Panc1 (cell line): ENCODE measurements at regions not wholly inside any gene's neighbourhood (a gene's known extent, or its start where the extent isn't known, plus 50 kb on each side); places are given as distances from the start of the nearest gene placed in this dataset.

Experiments used
- TF ChIP-seq, protein P1 (sequence below): fragments of 450-650 bp; IDR thresholded peaks from 2 replicates; pipeline ENCODE4 v1.5.1; 2017; ENCODE audit warnings: mild to moderate bottlenecking
- TF ChIP-seq, protein P2 (sequence below), 2 experiments: IDR thresholded peaks; 2 replicates each; pipeline ENCODE4 v1.6.1; 2011 to 2012; ENCODE audit warnings: low read depth in 2 of 2, control low read depth in 1 of 2, low read length in 1 of 2, mild to moderate bottlenecking in 1 of 2, moderate library complexity in 1 of 2; ENCODE audit not compliant: insufficient read depth in 1 of 2

DNA sequence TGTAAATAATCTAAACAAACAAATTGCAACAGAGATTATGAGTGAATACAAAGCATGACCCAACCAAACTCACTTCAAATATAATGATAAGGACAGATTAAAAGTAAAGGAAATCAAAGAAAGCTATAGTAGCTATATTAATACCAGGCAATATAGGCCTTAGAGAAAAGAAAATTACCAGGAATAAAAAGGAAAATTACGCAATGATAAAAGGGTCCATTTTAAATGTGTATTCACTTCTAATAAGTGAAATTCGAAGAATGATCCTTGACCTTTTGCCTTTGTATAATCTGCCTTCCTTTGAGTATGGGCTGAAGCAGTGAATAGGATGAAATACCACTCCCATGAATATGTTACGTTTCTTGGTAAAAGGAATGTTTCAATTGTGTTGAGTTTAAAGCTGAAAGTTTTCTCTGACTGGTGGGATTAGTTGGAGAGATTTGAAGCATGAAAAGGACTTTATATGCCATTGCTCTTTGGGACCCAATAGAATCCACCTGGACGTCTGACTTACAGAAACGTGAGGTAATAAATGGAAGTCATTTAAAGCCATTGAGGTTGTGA is 91.9 kb upstream of the HMGCLL1 start:
- TF ChIP-seq, protein P1, sequence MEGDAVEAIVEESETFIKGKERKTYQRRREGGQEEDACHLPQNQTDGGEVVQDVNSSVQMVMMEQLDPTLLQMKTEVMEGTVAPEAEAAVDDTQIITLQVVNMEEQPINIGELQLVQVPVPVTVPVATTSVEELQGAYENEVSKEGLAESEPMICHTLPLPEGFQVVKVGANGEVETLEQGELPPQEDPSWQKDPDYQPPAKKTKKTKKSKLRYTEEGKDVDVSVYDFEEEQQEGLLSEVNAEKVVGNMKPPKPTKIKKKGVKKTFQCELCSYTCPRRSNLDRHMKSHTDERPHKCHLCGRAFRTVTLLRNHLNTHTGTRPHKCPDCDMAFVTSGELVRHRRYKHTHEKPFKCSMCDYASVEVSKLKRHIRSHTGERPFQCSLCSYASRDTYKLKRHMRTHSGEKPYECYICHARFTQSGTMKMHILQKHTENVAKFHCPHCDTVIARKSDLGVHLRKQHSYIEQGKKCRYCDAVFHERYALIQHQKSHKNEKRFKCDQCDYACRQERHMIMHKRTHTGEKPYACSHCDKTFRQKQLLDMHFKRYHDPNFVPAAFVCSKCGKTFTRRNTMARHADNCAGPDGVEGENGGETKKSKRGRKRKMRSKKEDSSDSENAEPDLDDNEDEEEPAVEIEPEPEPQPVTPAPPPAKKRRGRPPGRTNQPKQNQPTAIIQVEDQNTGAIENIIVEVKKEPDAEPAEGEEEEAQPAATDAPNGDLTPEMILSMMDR, result no peak
- TF ChIP-seq, protein P2, sequence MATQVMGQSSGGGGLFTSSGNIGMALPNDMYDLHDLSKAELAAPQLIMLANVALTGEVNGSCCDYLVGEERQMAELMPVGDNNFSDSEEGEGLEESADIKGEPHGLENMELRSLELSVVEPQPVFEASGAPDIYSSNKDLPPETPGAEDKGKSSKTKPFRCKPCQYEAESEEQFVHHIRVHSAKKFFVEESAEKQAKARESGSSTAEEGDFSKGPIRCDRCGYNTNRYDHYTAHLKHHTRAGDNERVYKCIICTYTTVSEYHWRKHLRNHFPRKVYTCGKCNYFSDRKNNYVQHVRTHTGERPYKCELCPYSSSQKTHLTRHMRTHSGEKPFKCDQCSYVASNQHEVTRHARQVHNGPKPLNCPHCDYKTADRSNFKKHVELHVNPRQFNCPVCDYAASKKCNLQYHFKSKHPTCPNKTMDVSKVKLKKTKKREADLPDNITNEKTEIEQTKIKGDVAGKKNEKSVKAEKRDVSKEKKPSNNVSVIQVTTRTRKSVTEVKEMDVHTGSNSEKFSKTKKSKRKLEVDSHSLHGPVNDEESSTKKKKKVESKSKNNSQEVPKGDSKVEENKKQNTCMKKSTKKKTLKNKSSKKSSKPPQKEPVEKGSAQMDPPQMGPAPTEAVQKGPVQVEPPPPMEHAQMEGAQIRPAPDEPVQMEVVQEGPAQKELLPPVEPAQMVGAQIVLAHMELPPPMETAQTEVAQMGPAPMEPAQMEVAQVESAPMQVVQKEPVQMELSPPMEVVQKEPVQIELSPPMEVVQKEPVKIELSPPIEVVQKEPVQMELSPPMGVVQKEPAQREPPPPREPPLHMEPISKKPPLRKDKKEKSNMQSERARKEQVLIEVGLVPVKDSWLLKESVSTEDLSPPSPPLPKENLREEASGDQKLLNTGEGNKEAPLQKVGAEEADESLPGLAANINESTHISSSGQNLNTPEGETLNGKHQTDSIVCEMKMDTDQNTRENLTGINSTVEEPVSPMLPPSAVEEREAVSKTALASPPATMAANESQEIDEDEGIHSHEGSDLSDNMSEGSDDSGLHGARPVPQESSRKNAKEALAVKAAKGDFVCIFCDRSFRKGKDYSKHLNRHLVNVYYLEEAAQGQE (IDR thresholded peaks at IDR 0.05; ENCODE audit: insufficient read depth in 1 of 2, low read depth in 2 of 2, low read length in 1 of 2), result no peak
